GM12873 (cell line): ENCODE measurements at regions not wholly inside any gene's neighbourhood (a gene's known extent, or its start where the extent isn't known, plus 50 kb on each side); places are given as distances from the start of the nearest gene placed in this dataset.

Experiments
- CTCF ChIP-seq: IDR thresholded peaks from 2 replicates; pipeline ENCODE4 v1.5.1; 2012; ENCODE audit warnings: low read depth, mild to moderate bottlenecking, moderate library complexity, low read length, control low read depth; ENCODE audit not compliant: insufficient read depth; ENCODE audit errors: missing control alignments

DNA sequence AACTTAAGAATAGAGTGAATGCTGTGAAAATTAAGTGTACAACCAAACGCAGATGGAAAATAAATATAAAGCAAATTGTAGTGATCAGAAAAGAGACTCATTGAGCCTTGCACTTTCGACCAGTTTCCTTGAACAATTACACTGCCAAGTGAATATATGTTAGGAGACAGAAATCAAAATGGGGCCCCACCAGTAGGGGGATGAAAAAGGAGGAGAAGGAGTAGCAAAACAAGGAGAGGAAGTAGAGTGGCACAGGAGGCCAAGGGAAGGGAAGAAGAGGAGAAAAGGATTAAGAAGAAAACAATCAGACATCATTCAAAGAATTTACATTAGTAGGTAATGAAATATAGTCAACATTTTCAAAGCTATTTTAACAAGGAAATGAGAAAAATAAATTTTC is 1770.6 kb downstream of the PLA2G4A start:
- no peak for TF ChIP-seq CTCF

- TF ChIP-seq CTCF = no peak
These were observed 1782.7 kb downstream of the PLA2G4A start for GRCh38 chr1:188611432-188611831.

- no peak for TF ChIP-seq CTCF
These were observed 1786.6 kb downstream of the PLA2G4A start for GRCh38 chr1:188615321-188615720.

DNA sequence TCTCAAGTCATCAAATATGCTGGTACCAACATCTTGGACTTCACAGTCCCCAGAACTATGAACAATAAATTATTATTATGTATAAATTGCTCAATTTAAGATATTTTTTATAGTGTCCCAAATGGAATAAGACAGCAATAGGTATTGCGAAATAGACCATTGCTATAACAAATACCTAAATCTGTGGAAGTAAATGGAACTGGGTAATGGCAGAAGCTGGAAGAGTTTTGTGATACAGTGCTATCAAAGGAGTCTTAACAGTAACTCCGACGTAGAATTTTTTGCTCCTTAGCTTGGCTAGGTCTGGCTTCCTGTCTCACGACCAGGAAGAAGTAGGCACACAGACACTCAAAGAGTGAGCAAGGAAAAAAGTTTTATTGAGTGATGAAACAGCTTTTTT is 1791.5 kb downstream of the PLA2G4A start:
- no peak for TF ChIP-seq CTCF

- no peak for TF ChIP-seq CTCF
These were observed 1812.9 kb downstream of the PLA2G4A start for GRCh38 chr1:188641566-188642211.

GRCh38 chr1:188642704-188643103 is 1814.0 kb downstream of the PLA2G4A start:
- no peak for TF ChIP-seq CTCF

GRCh38 chr1:188652678-188653077 is 1823.9 kb downstream of the PLA2G4A start:
- TF ChIP-seq CTCF = no peak

- no peak for TF ChIP-seq CTCF
These were observed 1817.1 kb downstream of the BRINP3 start for GRCh38 chr1:188660572-188660971.
